ENCODE measurements at regions not wholly inside any gene's neighbourhood (a gene's known extent, or its start where the extent isn't known, plus 50 kb on each side); places are given as distances from the start of the nearest gene placed in this dataset.

GRCh38 chr10:2968401-2969058, 98.8 kb upstream of the PFKP start:
- H3K4me3 ChIP-seq (ENCODE audit: insufficient read depth in 1 of 2, low read depth in 1 of 2, low read length in 2 of 2): no peak overlapping the region
- no peak overlapping the region for H2BK5ac ChIP-seq (ENCODE audit: low read depth, low read length, poor library complexity, severe bottlenecking)
- no peak overlapping the region for H2AFZ ChIP-seq (ENCODE audit: low read depth, low read length)
- H3K9me3 ChIP-seq (ENCODE audit: control insufficient read depth, low read length): no peaks in the 10 kb centered on the region
- no peak overlapping the region for H2BK15ac ChIP-seq (ENCODE audit: low read depth, poor library complexity, severe bottlenecking)
- H2AK5ac ChIP-seq (ENCODE audit: low read length, severe bottlenecking): no peak overlapping the region
- H4K8ac ChIP-seq (ENCODE audit: low read length): no peak overlapping the region
- no peak overlapping the region for H3K14ac ChIP-seq (ENCODE audit: low read length in 2 of 2)
- no peaks in the 10 kb centered on the region for H3K79me1 ChIP-seq (replicated peaks; ENCODE audit: low read length, poor library complexity, severe bottlenecking)
- 73% methylated on average over 3 of the region's 9 CpGs for WGBS
- H3K27ac ChIP-seq (ENCODE audit: low read length, poor library complexity, severe bottlenecking): no peak overlapping the region
- no peak overlapping the region for H3K4ac ChIP-seq (ENCODE audit: low read depth in 1 of 2, low read length in 2 of 2)
- H3K4me1 ChIP-seq (ENCODE audit: control insufficient read depth, insufficient read depth, low read depth, low read length): peaks cover 6% of the 10 kb centered on the region
- H3K9ac ChIP-seq (ENCODE audit: low read length): no peak overlapping the region
- H3K36me3 ChIP-seq (ENCODE audit: control insufficient read depth in 1 of 2, insufficient read depth in 2 of 2, low read depth in 1 of 2, low read length in 2 of 2): no peaks in the 10 kb centered on the region
- H3K4me2 ChIP-seq (ENCODE audit: low read length, poor library complexity, severe bottlenecking): peak overlapping the region; percentile 7
- no peak overlapping the region for H2BK12ac ChIP-seq (ENCODE audit: low read length in 2 of 2)
- no peak overlapping the region for H3K18ac ChIP-seq (ENCODE audit: low read depth in 1 of 2, low read length in 2 of 2)
- no peak overlapping the region for H3K23ac ChIP-seq (ENCODE audit: low read length in 2 of 2)
- H3K27me3 ChIP-seq (ENCODE audit: control insufficient read depth in 1 of 2, insufficient read depth in 1 of 2, low read length in 2 of 2): peaks cover 4 to 11% of the 10 kb centered on the region in 2 experiments
- no peak overlapping the region for H4K91ac ChIP-seq (ENCODE audit: low read length)
- H2BK120ac ChIP-seq (ENCODE audit: low read depth, low read length): no peak overlapping the region
- DNase-seq: peak; percentile 24

GRCh38 chr10:2966134-2966533, 101.2 kb upstream of the PFKP start:
- WGBS: 60% methylated on average over 4 of the region's 4 CpGs
- Histone ChIP-seq H2AK5ac (ENCODE audit: low read length, severe bottlenecking) (no peak overlapping the region), H3K18ac (ENCODE audit: low read depth in 1 of 2, low read length in 2 of 2) (no peak overlapping the region), H2BK120ac (ENCODE audit: low read depth, low read length) (no peak overlapping the region), H3K4me2 (ENCODE audit: low read length, poor library complexity, severe bottlenecking) (no peak overlapping the region), H4K8ac (ENCODE audit: low read length) (no peak overlapping the region), H3K36me3 (ENCODE audit: control insufficient read depth in 1 of 2, insufficient read depth in 2 of 2, low read depth in 1 of 2, low read length in 2 of 2) (no peaks in the 10 kb centered on the region), H3K9ac (ENCODE audit: low read length) (no peak overlapping the region), H3K27me3 (ENCODE audit: control insufficient read depth in 1 of 2, insufficient read depth in 1 of 2, low read length in 2 of 2) (peaks cover 4 to 11% of the 10 kb centered on the region in 2 experiments), H2BK5ac (ENCODE audit: low read depth, low read length, poor library complexity, severe bottlenecking) (no peak overlapping the region), H3K14ac (ENCODE audit: low read length in 2 of 2) (no peak overlapping the region), H2BK12ac (ENCODE audit: low read length in 2 of 2) (no peak overlapping the region), H3K9me3 (ENCODE audit: control insufficient read depth, low read length) (no peaks in the 10 kb centered on the region), H2BK15ac (ENCODE audit: low read depth, poor library complexity, severe bottlenecking) (no peak overlapping the region), H3K4me1 (ENCODE audit: control insufficient read depth, insufficient read depth, low read depth, low read length) (no peaks in the 10 kb centered on the region), H3K4me3 (ENCODE audit: insufficient read depth in 1 of 2, low read depth in 1 of 2, low read length in 2 of 2) (no peak overlapping the region), H3K79me1 (replicated peaks; ENCODE audit: low read length, poor library complexity, severe bottlenecking) (no peaks in the 10 kb centered on the region), H3K4ac (ENCODE audit: low read depth in 1 of 2, low read length in 2 of 2) (no peak overlapping the region), H3K23ac (ENCODE audit: low read length in 2 of 2) (no peak overlapping the region), H4K91ac (ENCODE audit: low read length) (no peak overlapping the region), H2AFZ (ENCODE audit: low read depth, low read length) (no peak overlapping the region), H3K27ac (ENCODE audit: low read length, poor library complexity, severe bottlenecking) (no peak overlapping the region)
- DNase-seq: no peak

- H2AK5ac ChIP-seq (ENCODE audit: low read length, severe bottlenecking): no peak overlapping the region
- H3K36me3 ChIP-seq (ENCODE audit: control insufficient read depth in 1 of 2, insufficient read depth in 2 of 2, low read depth in 1 of 2, low read length in 2 of 2): no peaks in the 10 kb centered on the region
- H2BK15ac ChIP-seq (ENCODE audit: low read depth, poor library complexity, severe bottlenecking): no peak overlapping the region
- no peak overlapping the region for H2BK5ac ChIP-seq (ENCODE audit: low read depth, low read length, poor library complexity, severe bottlenecking)
- H3K4me2 ChIP-seq (ENCODE audit: low read length, poor library complexity, severe bottlenecking): no peak overlapping the region
- no peak overlapping the region for H3K4me3 ChIP-seq (ENCODE audit: insufficient read depth in 1 of 2, low read depth in 1 of 2, low read length in 2 of 2)
- no peak for DNase-seq
- H3K27me3 ChIP-seq (ENCODE audit: control insufficient read depth in 1 of 2, insufficient read depth in 1 of 2, low read length in 2 of 2): peaks cover 4 to 15% of the 10 kb centered on the region in 2 experiments
- H3K9ac ChIP-seq (ENCODE audit: low read length): no peak overlapping the region
- no peaks in the 10 kb centered on the region for H3K4me1 ChIP-seq (ENCODE audit: control insufficient read depth, insufficient read depth, low read depth, low read length)
- no peak overlapping the region for H3K18ac ChIP-seq (ENCODE audit: low read depth in 1 of 2, low read length in 2 of 2)
- H3K4ac ChIP-seq (ENCODE audit: low read depth in 1 of 2, low read length in 2 of 2): no peak overlapping the region
- H3K27ac ChIP-seq (ENCODE audit: low read length, poor library complexity, severe bottlenecking): no peak overlapping the region
- no peak overlapping the region for H3K14ac ChIP-seq (ENCODE audit: low read length in 2 of 2)
- no peak overlapping the region for H2BK120ac ChIP-seq (ENCODE audit: low read depth, low read length)
- H2AFZ ChIP-seq (ENCODE audit: low read depth, low read length): no peak overlapping the region
- H3K23ac ChIP-seq (ENCODE audit: low read length in 2 of 2): no peak overlapping the region
- H4K8ac ChIP-seq (ENCODE audit: low read length): no peak overlapping the region
- WGBS: 74% methylated on average over 5 of the region's 5 CpGs
- H3K79me1 ChIP-seq (replicated peaks; ENCODE audit: low read length, poor library complexity, severe bottlenecking): no peaks in the 10 kb centered on the region
- no peaks in the 10 kb centered on the region for H3K9me3 ChIP-seq (ENCODE audit: control insufficient read depth, low read length)
- H4K91ac ChIP-seq (ENCODE audit: low read length): no peak overlapping the region
- no peak overlapping the region for H2BK12ac ChIP-seq (ENCODE audit: low read length in 2 of 2)
Observed at GRCh38 chr10:2964632-2965296, 102.6 kb upstream of the PFKP start.

- H3K9me3 ChIP-seq (ENCODE audit: control insufficient read depth, low read length): no peaks in the 10 kb centered on the region
Observed at GRCh38 chr10:2963889-2964631, 103.3 kb upstream of the PFKP start.

More at GRCh38 chr10:2963889-2964631, 103.3 kb upstream of the PFKP start:
- no peak overlapping the region for H3K14ac ChIP-seq (ENCODE audit: low read length in 2 of 2)
- DNase-seq: no peak
- no peak overlapping the region for H2BK120ac ChIP-seq (ENCODE audit: low read depth, low read length)
- H3K4me1 ChIP-seq (ENCODE audit: control insufficient read depth, insufficient read depth, low read depth, low read length): no peaks in the 10 kb centered on the region
- no peak overlapping the region for H4K91ac ChIP-seq (ENCODE audit: low read length)
- no peak overlapping the region for H2BK5ac ChIP-seq (ENCODE audit: low read depth, low read length, poor library complexity, severe bottlenecking)
- no peak overlapping the region for H3K27ac ChIP-seq (ENCODE audit: low read length, poor library complexity, severe bottlenecking)
- no peaks in the 10 kb centered on the region for H3K79me1 ChIP-seq (replicated peaks; ENCODE audit: low read length, poor library complexity, severe bottlenecking)
- H3K4ac ChIP-seq (ENCODE audit: low read depth in 1 of 2, low read length in 2 of 2): no peak overlapping the region
- H2AFZ ChIP-seq (ENCODE audit: low read depth, low read length): no peak overlapping the region
- H3K4me2 ChIP-seq (ENCODE audit: low read length, poor library complexity, severe bottlenecking): no peak overlapping the region
- H3K36me3 ChIP-seq (ENCODE audit: control insufficient read depth in 1 of 2, insufficient read depth in 2 of 2, low read depth in 1 of 2, low read length in 2 of 2): no peaks in the 10 kb centered on the region
- no peak overlapping the region for H3K18ac ChIP-seq (ENCODE audit: low read depth in 1 of 2, low read length in 2 of 2)
- H3K23ac ChIP-seq (ENCODE audit: low read length in 2 of 2): no peak overlapping the region
- no peak overlapping the region for H2BK15ac ChIP-seq (ENCODE audit: low read depth, poor library complexity, severe bottlenecking)
- H4K8ac ChIP-seq (ENCODE audit: low read length): no peak overlapping the region
- no peak overlapping the region for H3K9ac ChIP-seq (ENCODE audit: low read length)
- WGBS: 16% methylated on average over 3 of the region's 3 CpGs
- H3K4me3 ChIP-seq (ENCODE audit: insufficient read depth in 1 of 2, low read depth in 1 of 2, low read length in 2 of 2): no peak overlapping the region
- no peak overlapping the region for H2BK12ac ChIP-seq (ENCODE audit: low read length in 2 of 2)
- H2AK5ac ChIP-seq (ENCODE audit: low read length, severe bottlenecking): no peak overlapping the region
- peaks cover 4 to 15% of the 10 kb centered on the region in 2 experiments for H3K27me3 ChIP-seq (ENCODE audit: control insufficient read depth in 1 of 2, insufficient read depth in 1 of 2, low read length in 2 of 2)

Measured in mesenchymal stem cell (in vitro differentiated cells and primary cell).